ENCODE measurements at regions not wholly inside any gene's neighbourhood (a gene's known extent, or its start where the extent isn't known, plus 50 kb on each side); places are given as distances from the start of the nearest gene placed in this dataset.
"Not testable (repeated sequence)": the region's sequence is repeated elsewhere in the genome, so short reads cannot be mapped to it uniquely, and the experiment has no call there.

DNA sequence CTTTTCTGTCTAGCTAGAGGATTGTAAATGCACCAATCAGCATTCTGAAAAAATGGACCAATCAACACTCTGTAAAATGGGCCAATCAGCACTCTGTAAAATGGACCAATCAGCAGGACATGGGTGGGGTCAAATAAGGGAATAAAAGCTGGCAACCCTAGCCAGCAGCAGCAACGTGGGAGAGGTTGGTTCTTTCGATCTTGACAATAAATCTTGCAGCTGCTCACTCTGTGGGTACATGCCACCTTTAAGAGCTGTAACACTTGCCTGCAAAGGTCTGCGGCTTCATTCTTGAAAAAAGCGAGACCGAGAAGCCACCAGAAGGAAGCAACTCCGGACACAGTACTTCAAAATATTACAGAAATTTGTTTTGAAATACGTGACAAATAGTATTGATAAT, 424.6 kb upstream of the CDH9 start:
- no peak overlapping the region for H3K27ac ChIP-seq
- no peak for TF ChIP-seq ZFX (IDR thresholded peaks at IDR 0.05; ENCODE audit: borderline replicate concordance)
- TF ChIP-seq, protein P1, sequence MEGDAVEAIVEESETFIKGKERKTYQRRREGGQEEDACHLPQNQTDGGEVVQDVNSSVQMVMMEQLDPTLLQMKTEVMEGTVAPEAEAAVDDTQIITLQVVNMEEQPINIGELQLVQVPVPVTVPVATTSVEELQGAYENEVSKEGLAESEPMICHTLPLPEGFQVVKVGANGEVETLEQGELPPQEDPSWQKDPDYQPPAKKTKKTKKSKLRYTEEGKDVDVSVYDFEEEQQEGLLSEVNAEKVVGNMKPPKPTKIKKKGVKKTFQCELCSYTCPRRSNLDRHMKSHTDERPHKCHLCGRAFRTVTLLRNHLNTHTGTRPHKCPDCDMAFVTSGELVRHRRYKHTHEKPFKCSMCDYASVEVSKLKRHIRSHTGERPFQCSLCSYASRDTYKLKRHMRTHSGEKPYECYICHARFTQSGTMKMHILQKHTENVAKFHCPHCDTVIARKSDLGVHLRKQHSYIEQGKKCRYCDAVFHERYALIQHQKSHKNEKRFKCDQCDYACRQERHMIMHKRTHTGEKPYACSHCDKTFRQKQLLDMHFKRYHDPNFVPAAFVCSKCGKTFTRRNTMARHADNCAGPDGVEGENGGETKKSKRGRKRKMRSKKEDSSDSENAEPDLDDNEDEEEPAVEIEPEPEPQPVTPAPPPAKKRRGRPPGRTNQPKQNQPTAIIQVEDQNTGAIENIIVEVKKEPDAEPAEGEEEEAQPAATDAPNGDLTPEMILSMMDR (IDR thresholded peaks at IDR 0.05): no peak

- H3K27ac ChIP-seq: no peak overlapping the region
- TF ChIP-seq, protein P1 (IDR thresholded peaks at IDR 0.05): no peak
- no peak for TF ChIP-seq ZFX (IDR thresholded peaks at IDR 0.05; ENCODE audit: borderline replicate concordance)
These were observed 419.9 kb upstream of the CDH9 start for GRCh38 chr5:27458287-27458686.

- H3K27ac ChIP-seq: no peak overlapping the region
These were observed 413.0 kb upstream of the CDH9 start for GRCh38 chr5:27451377-27451776.

DNA sequence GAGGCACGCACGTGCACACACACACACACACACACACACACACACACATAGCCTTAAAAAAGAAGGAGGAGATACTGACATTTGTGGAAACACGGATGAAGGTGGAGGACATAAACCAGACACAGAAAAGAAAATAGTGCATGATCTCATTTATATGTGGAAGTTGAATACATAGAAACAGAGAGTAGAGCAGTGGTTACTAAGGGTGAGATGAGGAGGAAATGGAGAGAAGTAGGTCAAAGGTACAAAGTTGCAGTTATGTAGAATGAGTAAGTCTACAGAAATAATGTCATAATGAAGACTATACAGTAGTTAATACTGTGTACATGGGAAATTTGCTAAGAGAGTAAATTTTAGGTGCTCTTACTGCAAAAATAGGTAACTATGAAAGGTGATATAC, 412.2 kb upstream of the CDH9 start:
- TF ChIP-seq, protein P1 (IDR thresholded peaks at IDR 0.05): no peak
- TF ChIP-seq ZFX (IDR thresholded peaks at IDR 0.05; ENCODE audit: borderline replicate concordance): no peak

More at GRCh38 chr5:27451377-27451776, 413.0 kb upstream of the CDH9 start:
- TF ChIP-seq ZFX (IDR thresholded peaks at IDR 0.05; ENCODE audit: borderline replicate concordance): no peak
- TF ChIP-seq, protein P1 (IDR thresholded peaks at IDR 0.05): no peak

DNA sequence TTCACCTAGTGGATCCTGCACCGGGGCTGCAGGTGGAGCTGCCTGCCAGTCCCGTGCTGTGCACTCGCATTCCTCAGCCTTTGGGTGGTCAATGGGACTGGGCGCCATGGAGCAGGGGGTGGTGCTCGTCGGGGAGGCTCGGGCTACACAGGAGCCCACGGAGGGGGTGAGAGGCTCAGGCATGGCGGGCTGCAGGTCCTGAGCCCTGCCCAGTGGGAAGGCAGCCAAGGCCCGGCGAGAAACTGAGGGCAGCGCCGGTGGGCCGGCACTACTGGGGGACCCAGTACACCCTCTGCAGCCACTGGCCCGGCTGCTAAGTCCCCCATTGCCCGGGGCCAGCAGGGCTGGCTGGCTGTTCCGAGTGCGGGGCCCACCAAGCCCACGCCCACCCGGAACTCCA, 401.0 kb upstream of the CDH9 start:
- not testable (repeated sequence) for H3K27ac ChIP-seq

More for the DNA sequence above, 412.2 kb upstream of the CDH9 start:
- H3K27ac ChIP-seq: no peak overlapping the region

DNA sequence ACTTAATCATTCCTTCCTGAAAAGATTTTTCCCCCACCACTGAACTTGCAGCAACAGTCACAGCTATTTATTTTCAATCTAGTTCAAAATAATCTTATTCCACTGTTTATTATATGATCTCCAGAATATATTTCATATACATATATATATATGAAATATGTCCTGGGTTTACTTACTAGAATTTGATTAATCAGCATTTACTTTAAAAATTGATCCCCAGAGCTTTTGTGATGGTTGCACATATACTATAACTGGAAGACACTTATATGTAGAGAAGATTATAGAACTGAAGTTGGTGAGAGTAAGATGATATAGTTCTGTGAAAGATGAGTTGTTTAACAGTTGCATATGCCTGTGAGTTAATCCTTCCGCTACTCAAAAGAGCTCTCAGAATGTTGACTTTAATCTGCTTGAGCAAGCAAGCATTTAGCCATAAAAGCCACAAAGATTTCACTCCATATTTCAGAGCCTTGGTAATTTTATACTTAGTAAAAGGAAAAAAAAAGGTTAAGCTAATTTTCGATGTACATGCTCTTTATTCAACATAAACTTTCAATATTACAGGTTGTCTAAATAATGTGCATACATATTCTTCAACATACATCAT, 399.3 kb upstream of the CDH9 start:
- TF ChIP-seq, protein P1 (IDR thresholded peaks at IDR 0.05): no peak
- TF ChIP-seq ZFX (IDR thresholded peaks at IDR 0.05; ENCODE audit: borderline replicate concordance): no peak
- no peak overlapping the region for H3K27ac ChIP-seq

- TF ChIP-seq, protein P1 (IDR thresholded peaks at IDR 0.05): no peak
- no peak for TF ChIP-seq ZFX (IDR thresholded peaks at IDR 0.05; ENCODE audit: borderline replicate concordance)
- H3K27ac ChIP-seq: no peak overlapping the region
These were observed 395.9 kb upstream of the CDH9 start for GRCh38 chr5:27434335-27434734.

DNA sequence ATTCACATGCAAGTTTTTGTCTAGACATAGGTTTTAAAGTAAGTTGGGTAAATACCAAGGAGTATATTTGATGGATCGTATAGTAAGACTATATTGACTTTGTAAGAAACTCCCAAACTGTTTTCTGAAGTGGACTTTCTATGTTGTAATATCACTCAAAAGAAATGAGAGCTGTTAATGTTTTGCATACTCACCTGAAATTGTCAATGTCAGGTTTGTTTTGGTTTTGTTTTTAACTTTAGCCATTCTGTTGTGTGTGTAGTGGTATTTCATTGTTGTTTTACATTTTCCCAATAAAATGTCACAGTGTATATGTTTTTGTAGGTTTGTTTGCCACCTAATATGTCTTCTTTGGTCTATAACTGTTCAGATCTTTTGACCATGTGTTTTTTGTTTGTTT, 375.7 kb upstream of the CDH9 start:
- TF ChIP-seq, protein P1 (IDR thresholded peaks at IDR 0.05): no peak
- TF ChIP-seq ZFX (IDR thresholded peaks at IDR 0.05; ENCODE audit: borderline replicate concordance): no peak

More for the DNA sequence above, 375.7 kb upstream of the CDH9 start:
- H3K27ac ChIP-seq: no peak overlapping the region
